ENCODE measurements at regions not wholly inside any gene's neighbourhood (a gene's known extent, or its start where the extent isn't known, plus 50 kb on each side); places are given as distances from the start of the nearest gene placed in this dataset.

GRCh38 chr18:25533218-25533617 lies 181.3 kb upstream of the ZNF521 start:
- TF ChIP-seq POLR2A (IDR thresholded peaks at IDR 0.05; ENCODE audit: low read depth, low read length): no peak
- TF ChIP-seq POLR2AphosphoS5 (IDR thresholded peaks at IDR 0.05; ENCODE audit: low read depth, low read length): no peak

All from GM12892 (cell line).